ENCODE measurements at regions not wholly inside any gene's neighbourhood (a gene's known extent, or its start where the extent isn't known, plus 50 kb on each side); places are given as distances from the start of the nearest gene placed in this dataset.

GRCh38 chr10:2874963-2875362 is 192.4 kb upstream of the PFKP start:
- no TSS peak for BruUV-seq (replicated peaks)
- intact Hi-C loops (cut with micrococcal nuclease), result no loop called here
- CTCF ChIA-PET, result no interaction called here

DNA sequence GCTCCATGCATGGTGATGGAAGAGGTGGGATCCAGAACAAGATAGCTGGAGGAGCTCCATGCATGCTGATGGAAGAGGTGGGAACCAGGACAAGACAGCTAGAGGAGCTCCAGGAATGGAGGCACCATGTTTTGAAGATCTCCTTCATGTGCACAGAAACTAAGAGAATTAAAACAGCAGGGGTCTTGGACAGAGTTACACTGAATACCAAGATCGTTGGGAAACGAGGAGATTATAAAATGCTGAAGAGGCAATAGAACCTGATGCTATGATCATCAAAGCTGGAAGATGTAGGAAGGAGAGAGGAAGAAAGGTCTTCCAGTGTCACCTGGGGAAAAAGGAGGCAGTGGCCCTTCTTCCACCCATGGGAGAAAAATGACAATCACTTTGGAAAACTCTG is 193.6 kb upstream of the PFKP start:
- POLR2A ChIA-PET, result no interaction called here
- CTCF ChIA-PET, result no interaction called here
- no peak for DNase-seq (ENCODE audit: unreplicated experiment)
- Mint-ChIP-seq H3K9me3 (ENCODE audit: unreplicated experiment) (no peaks in the 10 kb centered on the region), H3K36me3 (ENCODE audit: insufficient read depth, unreplicated experiment) (no peaks in the 10 kb centered on the region), H3K27me3 (ENCODE audit: insufficient read depth, unreplicated experiment) (peaks cover 27% of the 10 kb centered on the region), H3K27ac (ENCODE audit: low read depth, unreplicated experiment) (no peak overlapping the region), H3K4me3 (ENCODE audit: unreplicated experiment) (no peak overlapping the region), H3K4me1 (ENCODE audit: insufficient read depth, unreplicated experiment) (no peaks in the 10 kb centered on the region)
- no TSS peak for BruUV-seq (replicated peaks)
- intact Hi-C loops (cut with micrococcal nuclease), result no loop called here
- no peak for TF ChIP-seq CTCF (IDR thresholded peaks at IDR 0.05; ENCODE audit: unreplicated experiment)

More at GRCh38 chr10:2874963-2875362, 192.4 kb upstream of the PFKP start:
- no peaks in the 10 kb centered on the region for H3K4me1 Mint-ChIP-seq (ENCODE audit: insufficient read depth, unreplicated experiment)
- H3K4me3 Mint-ChIP-seq (ENCODE audit: unreplicated experiment), result no peak overlapping the region
- peak; percentile 28 for DNase-seq (ENCODE audit: unreplicated experiment)
- H3K27ac Mint-ChIP-seq (ENCODE audit: low read depth, unreplicated experiment), result no peak overlapping the region
- no peak for TF ChIP-seq CTCF (IDR thresholded peaks at IDR 0.05; ENCODE audit: unreplicated experiment)
- peaks cover 16% of the 10 kb centered on the region for H3K27me3 Mint-ChIP-seq (ENCODE audit: insufficient read depth, unreplicated experiment)
- POLR2A ChIA-PET, result no interaction called here
- H3K36me3 Mint-ChIP-seq (ENCODE audit: insufficient read depth, unreplicated experiment), result no peaks in the 10 kb centered on the region
- no peaks in the 10 kb centered on the region for H3K9me3 Mint-ChIP-seq (ENCODE audit: unreplicated experiment)

DNA sequence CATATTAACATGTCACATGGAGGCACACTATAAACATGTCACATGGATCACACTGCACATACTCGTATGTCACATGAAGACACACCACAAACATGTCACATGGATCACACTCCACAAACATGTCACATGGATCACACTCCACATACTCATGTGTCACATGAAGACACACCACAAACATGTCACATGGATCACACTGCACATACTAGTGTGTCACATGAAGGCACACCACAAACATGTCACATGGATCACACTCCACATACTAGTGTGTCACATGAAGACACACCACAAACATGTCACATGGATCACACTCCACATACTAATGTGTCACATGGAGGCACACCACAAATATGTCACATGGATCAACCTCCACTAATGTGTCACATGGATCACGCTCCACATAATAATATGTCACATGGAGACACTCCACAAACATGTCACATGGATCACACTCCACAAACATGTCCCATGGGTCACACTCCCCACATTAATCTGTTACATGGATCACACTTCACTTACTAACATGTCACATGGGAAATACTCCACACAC is 195.6 kb upstream of the PFKP start:
- ChIA-PET CTCF (no interaction called here), POLR2A (no interaction called here)
- Mint-ChIP-seq H3K4me3 (ENCODE audit: unreplicated experiment) (no peak overlapping the region), H3K4me1 (ENCODE audit: insufficient read depth, unreplicated experiment) (no peaks in the 10 kb centered on the region), H3K27me3 (ENCODE audit: insufficient read depth, unreplicated experiment) (peaks cover 47% of the 10 kb centered on the region), H3K27ac (ENCODE audit: low read depth, unreplicated experiment) (no peak overlapping the region), H3K36me3 (ENCODE audit: insufficient read depth, unreplicated experiment) (no peaks in the 10 kb centered on the region), H3K9me3 (ENCODE audit: unreplicated experiment) (no peaks in the 10 kb centered on the region)
- no peak for DNase-seq (ENCODE audit: unreplicated experiment)
- no TSS peak for BruUV-seq (replicated peaks)
- TF ChIP-seq CTCF (IDR thresholded peaks at IDR 0.05; ENCODE audit: unreplicated experiment), result no peak
- intact Hi-C loops (cut with micrococcal nuclease), result no loop called here

- Mint-ChIP-seq H3K27me3 (ENCODE audit: insufficient read depth, unreplicated experiment) (peaks cover 52% of the 10 kb centered on the region), H3K4me3 (ENCODE audit: unreplicated experiment) (no peak overlapping the region), H3K36me3 (ENCODE audit: insufficient read depth, unreplicated experiment) (no peaks in the 10 kb centered on the region), H3K27ac (ENCODE audit: low read depth, unreplicated experiment) (no peak overlapping the region), H3K9me3 (ENCODE audit: unreplicated experiment) (no peaks in the 10 kb centered on the region), H3K4me1 (ENCODE audit: insufficient read depth, unreplicated experiment) (no peaks in the 10 kb centered on the region)
- no TSS peak for BruUV-seq (replicated peaks)
- ChIA-PET POLR2A (interaction anchor here (0.6 kb wide), 1 partner anchor 46 kb away, joined by 3 read pairs; no protein-coding TSS in a partner anchor), CTCF (no interaction called here)
- intact Hi-C loops (cut with micrococcal nuclease), result no loop called here
- no peak for DNase-seq (ENCODE audit: unreplicated experiment)
- no peak for TF ChIP-seq CTCF (IDR thresholded peaks at IDR 0.05; ENCODE audit: unreplicated experiment)
Measured at GRCh38 chr10:2870654-2871053, 196.7 kb upstream of the PFKP start.

All from MCF 10A (cell line).